ENCODE measurements at regions not wholly inside any gene's neighbourhood (a gene's known extent, or its start where the extent isn't known, plus 50 kb on each side); places are given as distances from the start of the nearest gene placed in this dataset.

DNA sequence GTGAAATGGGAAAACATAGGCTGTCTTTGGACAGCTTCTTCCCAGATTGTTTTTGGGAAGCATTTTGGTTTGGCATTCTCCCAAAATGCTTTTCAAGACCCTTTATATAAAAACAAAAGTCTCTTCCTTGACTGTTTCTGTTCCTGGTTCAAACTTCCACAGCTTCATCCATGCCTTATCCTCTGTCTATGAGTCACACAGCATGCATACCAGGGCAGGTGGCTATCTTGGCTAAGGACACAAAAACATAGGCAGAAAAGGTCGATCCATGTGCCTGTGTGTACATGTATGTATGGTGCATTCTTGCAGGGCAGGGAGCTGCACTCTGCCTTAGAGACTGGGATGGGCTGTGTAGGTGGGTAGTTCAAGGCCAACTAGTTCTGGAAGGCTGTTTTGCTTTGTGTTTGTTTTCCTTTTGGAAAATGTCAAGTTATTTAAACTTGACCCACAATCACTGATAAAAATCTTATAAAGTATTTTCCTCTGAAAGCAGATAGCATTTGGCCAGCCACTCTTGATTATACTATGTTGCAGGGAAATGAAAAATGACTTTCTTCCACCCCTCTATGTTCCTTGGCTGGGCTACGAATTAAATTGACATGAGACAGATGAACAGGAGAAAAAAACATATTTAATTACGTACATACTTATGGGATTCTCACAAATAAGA is 437.0 kb downstream of the SIPA1L2 start:
- peak; percentile 11 for DNase-seq (ENCODE audit: low spot score)

DNA sequence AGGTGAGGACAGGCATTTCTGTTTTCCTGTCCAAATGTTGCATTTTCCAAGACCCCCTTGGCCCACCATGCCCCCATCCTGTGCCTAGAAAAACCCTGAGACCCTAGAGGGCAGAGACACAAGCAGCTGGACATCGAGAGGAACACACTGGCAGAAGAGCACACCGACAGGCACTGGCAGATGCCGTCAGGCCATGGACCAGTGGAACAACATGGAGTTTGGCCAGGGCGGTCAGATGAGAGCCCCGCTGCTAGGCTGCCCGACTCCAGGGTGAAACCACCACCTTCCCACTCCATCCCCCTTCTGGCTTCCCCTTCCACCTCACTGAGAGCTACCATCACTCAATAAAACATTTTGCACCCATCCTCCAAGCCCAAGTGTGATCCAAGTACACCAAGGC is 438.4 kb downstream of the SIPA1L2 start:
- no peak for DNase-seq (ENCODE audit: low spot score)

DNA sequence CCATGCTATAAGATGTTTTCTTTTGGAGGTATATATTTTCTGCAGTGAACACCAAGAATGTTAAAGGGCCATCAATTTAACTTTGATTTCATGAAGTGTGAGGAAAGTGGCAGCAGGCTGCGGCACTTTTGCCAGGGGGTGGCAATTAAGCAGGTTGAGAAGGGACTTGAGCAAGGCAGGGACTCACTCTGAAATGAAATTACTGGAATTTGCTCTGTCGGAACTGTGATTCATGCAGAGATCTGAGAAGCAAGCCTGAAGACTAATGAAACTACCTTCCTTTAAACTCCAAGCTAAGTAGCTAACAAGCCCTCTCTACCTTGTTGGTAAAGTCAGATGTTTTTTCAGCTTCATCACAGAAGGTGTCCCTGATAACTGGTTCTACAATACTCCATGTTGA is 441.6 kb downstream of the SIPA1L2 start:
- DNase-seq (ENCODE audit: low spot score), result no peak

DNA sequence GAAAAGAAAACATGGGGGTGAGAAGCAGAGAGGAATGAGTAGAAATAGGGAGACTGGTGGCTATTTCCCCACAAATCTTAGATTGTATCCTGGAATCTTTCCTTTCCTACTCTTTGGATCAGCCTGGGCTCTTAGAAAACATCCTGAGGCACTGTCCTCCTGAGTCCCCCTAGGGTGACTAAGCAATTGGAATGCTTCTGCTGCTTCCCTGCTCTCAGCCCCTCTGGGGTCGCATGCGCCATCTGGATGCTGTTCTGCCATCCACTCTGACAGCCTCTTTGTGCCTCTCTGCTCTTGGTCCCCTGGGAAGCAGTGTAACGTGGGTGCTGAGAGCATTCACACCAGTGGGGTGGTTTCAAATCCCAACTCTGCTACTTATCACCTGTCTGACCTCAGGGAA is 443.0 kb downstream of the SIPA1L2 start:
- peak; percentile 69 for DNase-seq (ENCODE audit: low spot score)

DNA sequence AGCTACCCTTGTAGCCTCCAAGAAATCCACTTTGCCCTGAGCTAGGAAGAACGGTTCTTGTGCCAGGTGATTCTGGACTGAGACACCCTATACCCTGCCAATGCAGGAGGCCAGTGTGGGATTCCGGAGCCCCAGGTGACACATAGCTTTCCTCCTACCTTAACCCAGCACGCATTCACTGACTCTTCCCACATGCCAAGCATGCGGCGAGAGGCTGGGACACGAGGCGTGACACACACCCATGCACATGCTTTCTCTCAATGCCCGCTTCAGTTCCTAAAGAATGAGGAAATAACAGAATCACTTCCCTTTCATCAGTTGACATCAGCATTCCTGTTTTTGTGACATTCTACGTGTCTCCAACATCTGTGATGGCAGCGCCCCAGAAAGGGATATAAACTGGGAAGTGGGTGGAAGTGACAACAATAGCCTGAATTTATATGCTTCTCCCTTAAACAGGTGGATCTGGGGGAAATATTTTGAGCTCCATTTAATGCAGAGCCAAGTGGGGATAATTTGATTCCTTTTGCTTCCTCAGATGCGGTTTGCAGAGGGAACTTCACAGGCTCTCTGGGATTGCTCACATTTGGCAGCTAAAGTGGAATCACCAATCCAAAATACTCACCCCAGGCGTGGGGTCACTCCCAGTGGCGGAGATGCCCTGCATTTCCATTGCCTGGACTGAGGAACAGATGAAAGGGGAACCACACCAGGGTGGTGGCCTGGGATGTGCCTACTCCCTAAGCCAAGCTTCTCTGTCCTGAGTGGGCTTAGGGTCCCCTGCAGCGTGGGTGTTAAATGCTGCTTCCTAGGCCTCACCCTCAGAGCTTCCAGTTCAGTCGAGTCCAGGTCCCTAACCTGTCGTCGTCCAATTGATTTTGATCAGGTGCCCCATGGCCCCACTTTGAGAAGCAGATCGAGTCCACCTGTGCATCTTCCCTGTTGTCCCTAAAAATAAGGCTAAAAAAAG is 445.1 kb downstream of the SIPA1L2 start:
- no peak for DNase-seq (ENCODE audit: low spot score)

DNA sequence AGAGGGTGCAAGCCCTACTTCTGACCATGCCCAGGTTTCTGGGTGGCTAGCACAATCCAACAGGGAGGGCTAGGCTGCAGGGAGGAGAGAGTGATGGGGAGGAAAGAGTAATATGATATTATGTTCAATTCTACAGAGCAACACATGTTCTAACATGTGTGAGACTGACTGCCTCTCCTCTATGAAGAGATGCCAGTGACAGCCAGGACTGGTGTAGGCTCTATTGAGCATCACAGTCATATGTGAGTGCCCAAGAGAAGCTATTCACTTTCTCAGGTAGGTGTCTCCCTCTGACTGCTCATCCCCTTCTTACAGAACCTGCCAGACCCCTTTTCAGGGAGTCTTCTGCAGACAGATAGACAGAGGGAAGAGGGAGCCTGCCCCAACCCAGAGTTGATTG is 446.1 kb downstream of the SIPA1L2 start:
- DNase-seq (ENCODE audit: low spot score), result no peak

DNA sequence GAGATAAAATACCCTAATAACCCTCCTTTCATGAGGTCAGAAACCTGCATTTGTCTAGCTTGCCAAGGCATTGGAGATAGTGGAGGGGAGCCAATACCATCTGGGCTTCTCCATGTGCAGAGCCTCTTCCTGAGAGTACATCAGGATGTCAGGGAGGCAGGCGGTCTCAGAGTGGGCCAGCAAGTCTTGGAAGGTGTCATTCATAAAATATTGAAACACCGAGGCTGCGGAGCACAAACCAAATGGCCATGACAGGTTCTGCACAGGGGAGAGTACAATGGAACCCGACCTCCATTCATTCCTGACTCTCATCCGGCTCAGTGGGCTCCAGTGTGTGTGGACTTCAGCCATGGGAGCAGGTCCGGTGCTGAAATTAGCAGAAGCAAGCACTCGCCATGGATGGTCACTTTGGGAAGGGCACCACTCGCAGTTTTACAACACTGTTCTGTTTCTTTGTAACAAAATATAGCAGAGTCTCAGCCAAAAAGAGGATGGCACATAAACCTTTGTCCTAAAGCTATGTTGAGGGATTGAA is 446.6 kb downstream of the SIPA1L2 start:
- DNase-seq (ENCODE audit: low spot score), result no peak

DNA sequence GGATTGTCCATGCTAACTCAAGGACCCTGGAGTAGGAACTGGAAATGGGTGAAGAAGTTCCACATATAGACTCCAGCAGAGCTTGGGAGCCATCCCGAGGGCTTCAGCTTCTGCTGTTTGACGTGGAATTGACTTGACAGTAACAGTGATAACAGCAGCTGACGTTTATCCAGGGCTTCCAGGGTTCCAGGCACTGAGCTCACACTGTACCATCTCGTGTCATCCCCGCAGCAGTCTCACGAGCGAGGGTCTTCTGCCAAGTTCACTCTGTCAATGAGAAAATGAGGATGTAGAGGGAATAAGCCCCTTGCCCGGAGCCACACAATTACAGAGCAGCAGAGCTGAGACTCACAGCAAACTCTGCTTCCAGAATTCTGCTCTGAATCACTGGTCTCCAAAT is 447.7 kb downstream of the SIPA1L2 start:
- DNase-seq (ENCODE audit: low spot score), result peak; percentile 16

DNA sequence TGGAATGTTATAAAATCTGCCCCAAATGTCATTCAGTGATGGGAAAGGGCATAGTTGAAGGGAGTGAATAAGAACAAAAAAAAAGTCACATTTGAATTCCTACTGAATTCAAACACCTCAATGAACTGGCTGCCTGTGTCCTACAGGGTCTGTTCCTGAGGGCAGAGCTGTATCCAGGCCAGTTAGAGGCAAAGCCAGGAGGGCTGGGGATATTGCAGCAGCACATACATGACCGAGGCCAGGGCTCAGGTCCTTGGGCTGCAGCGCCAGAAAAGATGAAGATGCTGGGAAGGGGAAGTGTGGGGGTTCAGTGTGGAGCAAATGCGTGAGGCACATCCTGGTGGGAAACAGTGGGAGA is 449.2 kb downstream of the SIPA1L2 start:
- DNase-seq (ENCODE audit: low spot score), result peak; percentile 20

DNA sequence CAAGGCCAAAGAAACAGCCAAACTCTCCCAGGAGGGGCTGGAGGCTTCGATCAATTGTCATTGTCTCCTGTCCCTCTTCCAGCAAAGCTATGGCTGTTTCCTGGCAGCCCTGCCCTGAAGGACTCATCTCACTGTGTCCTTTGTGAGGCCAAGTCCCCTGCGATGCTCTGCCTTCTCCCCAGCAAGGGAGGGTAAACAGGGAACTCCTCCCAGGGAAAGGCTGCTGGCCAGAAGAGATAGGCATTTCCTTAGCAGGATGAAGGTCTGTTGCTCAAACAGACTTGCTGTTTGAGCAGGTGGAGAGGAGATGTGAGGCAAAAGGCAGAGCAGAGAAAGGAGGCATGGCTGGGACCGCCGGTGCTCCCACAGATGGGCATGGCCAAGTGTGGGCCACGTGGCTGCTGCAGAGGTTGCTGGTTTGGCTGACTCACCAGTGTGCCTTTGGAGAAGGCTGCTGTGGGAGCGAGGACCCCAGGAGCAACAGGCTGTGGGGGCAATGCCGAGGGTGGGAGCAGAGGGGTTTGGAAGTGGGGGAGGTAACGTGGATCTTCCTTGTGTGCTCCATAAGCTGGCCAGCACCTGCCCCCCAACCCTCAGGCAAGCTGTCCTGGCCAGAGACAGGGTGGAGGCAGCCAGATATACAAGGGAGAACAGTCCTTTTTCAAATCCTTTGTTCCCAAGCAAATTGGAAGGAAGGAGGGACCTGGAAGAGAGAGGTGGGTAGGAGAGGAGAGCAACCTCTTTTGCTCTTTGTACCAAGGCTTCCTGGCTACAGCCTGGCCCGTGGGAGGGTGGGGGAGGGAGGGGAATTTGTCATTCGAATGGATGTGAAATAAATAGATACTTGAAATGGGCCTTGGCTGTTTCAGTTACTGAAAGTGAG is 449.8 kb downstream of the SIPA1L2 start:
- peak; percentile 26 for DNase-seq (ENCODE audit: low spot score)

DNA sequence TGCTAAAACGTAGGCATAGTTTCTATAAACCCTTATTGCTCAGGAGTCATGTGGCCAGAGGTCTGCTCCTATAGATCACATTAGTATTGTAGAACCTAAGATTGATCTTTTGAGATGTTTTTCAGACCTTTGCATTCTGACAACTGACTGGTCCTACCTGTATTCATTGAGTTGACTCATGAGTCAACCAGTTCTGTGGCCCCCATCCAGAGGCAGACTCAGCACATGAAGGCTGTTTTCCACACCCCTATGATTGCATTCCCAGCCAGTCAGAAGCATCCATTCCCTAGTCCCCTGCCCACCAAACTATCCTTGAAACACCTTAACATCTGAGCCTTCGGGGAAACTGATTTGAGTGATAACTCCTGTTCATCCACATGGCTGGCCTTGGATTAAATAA is 451.7 kb downstream of the SIPA1L2 start:
- no peak for DNase-seq (ENCODE audit: low spot score)

DNA sequence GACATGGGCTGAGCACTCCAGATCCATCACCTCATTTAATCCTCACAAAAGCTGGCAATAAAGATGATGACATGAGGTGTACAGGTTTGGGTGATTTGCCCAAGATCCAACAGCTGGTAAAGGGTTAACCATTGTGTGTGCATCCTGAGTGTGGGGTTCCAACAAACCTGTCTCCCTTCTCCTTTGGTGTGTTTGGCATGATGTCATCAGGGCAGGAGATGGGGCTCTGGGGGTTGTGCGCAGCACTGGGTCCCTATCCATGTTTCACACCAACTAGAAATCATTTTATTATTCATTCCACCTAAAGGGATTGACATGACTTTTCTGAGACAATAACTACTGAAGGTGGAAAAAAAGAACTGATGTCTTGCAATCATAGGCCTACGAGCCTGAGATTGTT is 452.5 kb downstream of the SIPA1L2 start:
- no peak for DNase-seq (ENCODE audit: low spot score)

DNA sequence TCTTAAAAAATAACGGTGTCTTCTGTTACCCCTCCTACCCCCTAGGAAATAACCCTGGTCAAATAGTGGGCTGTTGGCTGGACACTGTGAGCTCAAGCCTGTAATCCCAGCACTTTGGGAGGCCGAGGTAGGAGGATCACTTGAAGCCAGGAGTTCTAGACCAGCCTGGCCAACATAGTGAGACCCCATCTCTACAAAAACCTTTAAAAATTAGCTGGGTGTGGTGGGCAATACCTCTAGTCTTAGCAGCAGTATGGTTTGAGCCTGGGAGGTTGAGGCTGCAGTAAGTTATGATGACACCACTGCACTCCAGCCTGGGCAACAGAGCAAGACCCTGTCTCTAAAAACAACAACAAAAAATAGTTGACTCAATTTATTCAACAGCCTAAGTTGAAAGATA is 453.7 kb downstream of the SIPA1L2 start:
- no peak for DNase-seq (ENCODE audit: low spot score)

DNA sequence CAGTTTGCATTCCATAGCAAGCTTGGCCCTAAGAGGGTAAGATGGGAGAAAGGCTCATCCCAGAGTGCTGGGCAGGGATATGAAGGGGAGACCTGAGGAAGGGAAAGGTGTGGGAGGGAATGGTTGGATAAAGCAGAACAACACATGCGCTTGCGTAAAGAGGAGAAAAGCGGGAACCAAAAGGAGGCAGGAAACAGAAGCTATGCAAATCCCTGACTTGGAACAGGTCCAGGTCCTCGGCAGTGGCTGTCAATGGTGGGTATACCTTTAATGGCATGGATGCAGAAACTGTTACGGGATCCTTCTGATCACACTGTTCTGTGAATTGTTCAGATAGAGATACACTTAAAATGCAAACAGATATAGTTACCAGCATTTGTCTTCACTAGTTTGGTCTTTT is 455.6 kb downstream of the SIPA1L2 start:
- peak; percentile 52 for DNase-seq (ENCODE audit: low spot score)

DNA sequence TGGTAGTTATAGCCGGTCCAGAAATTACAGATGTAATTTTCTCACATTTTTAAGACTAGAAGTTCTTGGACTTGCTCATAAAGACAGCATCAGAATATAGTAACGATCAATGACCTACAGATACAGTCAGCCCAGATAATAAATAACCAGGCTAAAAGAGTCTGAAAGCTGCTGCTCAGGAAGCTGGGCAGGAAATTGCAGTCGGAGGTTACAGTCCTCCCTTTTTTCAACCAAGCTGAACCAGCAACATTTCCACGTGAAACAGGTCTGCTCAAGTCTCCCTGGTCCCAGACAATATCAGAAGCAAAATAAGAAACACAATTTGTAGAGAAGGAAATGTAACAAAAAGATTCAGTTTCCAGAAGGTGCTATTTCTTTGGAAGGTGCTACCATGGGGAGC is 457.4 kb downstream of the SIPA1L2 start:
- DNase-seq (ENCODE audit: low spot score), result no peak

DNA sequence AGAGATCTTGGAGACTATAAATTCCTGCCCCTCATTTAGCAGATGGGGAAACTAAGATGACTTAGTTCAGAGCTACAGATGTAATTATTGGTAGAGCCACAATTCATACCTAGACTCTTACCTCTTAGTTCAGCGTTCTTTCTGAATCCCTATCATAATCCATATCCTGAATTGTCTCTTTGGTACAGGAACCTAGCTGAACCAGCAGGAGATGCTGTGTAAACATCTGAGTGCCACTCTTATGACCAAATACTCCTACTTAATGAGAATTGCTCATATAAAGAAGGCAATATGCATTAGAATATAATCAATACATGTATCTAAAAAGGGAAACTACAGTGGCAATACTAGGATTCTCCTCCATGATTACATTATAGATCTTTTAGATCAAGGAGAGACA is 459.0 kb downstream of the SIPA1L2 start:
- no peak for DNase-seq (ENCODE audit: low spot score)

DNA sequence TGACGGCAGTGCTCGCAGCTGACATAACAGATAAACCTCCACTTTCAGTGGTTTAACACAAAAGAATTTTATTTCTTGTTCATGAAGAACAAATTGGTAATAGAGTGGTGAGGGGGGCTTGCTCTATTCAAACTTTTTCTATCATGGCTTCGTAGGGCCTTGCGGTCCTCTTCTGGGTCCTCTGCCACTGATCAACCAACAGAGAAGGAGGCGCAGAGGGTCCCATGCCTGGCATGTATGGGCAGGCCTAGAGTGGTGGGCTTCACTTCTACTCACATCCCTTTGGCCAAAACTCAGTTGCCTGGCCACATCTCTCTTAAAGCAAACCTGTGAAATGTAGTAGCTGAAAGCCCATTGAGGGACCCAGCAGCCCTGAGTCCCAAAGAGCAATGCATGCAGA is 460.5 kb downstream of the SIPA1L2 start:
- DNase-seq (ENCODE audit: low spot score), result no peak

DNA sequence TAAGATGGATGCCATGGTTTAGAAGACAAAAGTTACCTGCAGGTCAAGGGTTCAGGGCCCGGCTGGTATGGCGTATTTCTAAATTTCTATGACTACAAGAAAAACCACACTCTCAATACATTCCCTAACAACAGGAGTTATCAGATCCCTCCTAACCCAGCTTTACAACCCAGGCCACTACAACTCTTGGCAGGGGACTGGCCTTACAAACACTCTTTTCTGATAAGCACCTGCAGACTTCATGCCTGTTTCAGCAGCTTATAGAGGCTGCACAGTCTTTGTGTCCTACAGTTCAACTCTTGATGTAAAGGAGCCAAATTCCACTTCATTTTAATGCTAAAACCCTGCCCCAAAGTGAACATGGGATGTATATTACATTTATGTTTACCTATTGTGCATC is 461.4 kb downstream of the SIPA1L2 start:
- DNase-seq (ENCODE audit: low spot score), result no peak

DNA sequence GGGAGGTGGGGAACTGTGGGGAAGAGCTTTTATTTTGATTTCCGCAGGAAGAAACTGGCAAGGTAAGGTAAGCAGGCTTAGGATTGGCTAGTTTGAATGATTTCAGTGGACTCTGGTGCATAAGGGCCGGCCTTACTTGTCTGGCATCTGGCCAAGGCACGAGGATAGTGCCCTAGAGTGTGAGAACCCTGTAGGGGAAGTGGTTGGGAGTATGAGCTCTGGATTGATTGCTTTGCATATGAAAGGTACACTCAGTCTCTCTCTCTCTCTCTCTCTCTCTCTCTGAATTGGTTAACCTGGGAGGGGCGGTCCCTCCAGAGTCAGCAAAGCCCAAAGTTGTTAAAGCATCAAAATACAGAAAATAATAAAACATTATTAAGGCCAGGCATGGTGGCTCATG is 463.0 kb downstream of the SIPA1L2 start:
- DNase-seq (ENCODE audit: low spot score), result no peak

DNA sequence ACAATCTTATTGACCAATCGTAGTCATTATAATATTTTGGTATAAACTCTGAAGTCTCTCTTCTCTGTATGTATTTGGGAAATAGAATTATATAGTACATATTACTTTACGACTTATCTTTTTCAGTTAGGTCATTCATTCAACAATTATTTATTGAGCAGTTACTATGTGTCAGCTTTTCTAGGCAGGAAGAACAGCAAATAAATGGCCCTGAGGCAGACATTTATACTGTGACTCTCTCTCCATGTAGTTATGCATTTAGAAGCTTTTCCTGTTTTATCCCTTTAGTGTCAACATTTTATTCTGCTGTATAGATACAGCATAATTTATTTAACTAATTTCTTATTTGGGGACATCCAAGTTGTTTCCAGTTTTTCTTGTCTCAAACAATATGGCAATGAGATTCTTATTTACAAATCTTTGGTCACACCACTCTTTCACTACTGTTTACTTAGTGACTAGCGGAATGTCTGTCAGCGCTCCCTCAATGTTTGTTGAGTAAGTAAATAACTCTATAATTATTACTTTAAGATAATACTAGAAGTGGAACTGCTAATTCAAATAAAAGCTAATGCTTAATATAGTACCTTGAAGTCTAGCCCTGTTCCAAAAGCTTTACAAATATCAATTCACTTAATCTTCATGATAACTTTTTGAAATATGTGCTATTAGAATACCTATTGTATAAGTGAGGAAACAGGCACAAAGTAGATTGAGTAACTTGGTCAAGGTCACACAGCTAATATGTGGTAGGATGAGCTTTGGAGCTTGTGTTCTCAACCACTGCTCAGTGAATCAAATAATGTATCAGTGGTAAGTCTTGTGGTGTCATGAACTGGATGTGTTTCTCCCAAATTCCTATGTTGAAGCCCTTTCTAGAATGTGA is 465.6 kb downstream of the SIPA1L2 start:
- no peak for DNase-seq (ENCODE audit: low spot score)

DNA sequence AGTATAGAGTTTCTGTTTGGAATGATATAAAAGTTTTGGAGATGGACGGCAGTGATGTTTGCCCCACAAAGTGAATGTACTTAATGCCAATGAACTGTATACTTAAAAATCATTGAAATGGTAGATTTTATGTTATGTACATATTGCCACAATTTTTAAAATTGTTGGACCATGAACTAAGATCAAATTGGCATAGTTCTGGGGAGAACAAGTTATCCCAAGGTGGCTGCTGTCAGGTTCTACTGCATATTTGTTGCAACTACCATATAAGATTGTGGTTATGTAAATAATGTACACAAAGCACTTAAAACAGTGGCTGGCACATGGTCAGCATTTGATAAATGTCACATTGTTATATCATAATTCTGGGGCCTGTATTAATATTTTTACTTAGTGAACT is 466.4 kb downstream of the SIPA1L2 start:
- no peak for DNase-seq (ENCODE audit: low spot score)

All from D341Med (cell line).